Fibroblast of skin of scalp (primary cell): ENCODE measurements at regions not wholly inside any gene's neighbourhood (a gene's known extent, or its start where the extent isn't known, plus 50 kb on each side); places are given as distances from the start of the nearest gene placed in this dataset.
"Not testable (repeated sequence)": the region's sequence is repeated elsewhere in the genome, so short reads cannot be mapped to it uniquely, and the experiment has no call there.

ENCODE experiments used
- DNase-seq: peaks from one replicate; pipeline ENCODE4 v3.0.0-alpha.2; 2013

DNA sequence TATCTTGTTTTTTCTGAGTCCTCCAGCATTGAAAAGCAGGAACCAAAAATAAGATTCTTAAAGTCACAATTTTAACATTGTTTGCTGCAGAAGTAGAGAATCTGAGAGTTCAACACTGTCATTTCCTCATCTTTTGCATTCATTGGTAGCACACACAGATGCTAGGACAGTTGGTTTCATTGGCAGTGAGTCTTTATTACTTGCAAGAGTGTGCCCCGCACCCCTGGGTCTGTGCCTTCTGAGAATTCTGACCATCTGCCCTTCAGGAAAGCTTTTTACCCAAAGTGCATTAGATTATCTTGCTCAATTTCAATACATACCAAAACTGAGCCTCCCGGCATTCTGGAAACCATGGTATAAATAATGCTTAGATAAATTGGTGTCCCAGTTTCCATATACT lies 247.7 kb upstream of the SLITRK1 start:
- no peak for DNase-seq

GRCh38 chr13:84127597-84128128 lies 245.4 kb upstream of the SLITRK1 start:
- no peak for DNase-seq

DNA sequence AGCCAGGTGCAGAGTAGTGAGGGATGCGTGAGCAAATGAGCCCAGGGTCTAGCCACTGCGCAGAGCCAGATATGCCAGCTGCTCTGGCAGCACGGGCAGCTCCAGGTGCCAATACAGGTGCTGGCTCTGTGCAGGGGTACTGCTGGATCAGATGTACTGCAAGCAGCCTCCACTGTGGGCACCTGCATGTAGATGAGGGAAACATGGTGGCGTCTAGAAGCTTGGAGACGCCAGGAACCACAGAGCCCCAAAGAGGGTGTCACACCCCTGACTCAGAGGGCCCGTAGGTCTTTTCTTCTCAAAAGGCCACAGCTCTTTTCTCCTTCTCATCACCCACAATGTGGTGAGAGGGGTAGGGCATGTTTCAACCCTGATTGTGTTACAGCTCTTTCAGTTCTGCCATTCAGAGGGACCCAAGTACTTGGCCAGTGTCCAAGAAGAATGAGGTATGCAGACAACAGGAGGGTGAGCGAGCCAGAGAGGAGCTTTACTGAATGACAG lies 244.4 kb upstream of the SLITRK1 start:
- DNase-seq: peak; percentile 5

DNA sequence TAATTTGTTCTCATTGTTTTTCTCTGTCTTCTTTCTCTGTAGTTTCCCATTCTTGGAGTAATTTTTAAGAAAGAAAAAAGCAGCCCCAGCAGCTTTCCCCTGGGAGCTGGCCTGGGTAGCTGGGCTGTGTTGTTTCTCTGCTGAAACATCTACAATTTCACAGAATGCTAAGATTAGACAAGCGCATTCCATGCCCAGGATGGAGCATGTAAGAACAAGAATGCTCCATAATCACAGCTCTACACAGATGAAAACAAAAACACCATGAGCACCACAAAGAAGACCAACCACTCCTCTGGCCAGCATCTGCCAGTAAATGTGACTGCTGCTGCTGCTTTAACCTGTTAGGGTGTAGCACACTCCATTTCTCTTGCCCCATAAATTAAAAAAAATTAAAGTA lies 239.2 kb upstream of the SLITRK1 start:
- DNase-seq: peak; percentile 62

- peak; percentile 10 for DNase-seq
Measured at GRCh38 chr13:84118839-84119409, 236.7 kb upstream of the SLITRK1 start.

DNA sequence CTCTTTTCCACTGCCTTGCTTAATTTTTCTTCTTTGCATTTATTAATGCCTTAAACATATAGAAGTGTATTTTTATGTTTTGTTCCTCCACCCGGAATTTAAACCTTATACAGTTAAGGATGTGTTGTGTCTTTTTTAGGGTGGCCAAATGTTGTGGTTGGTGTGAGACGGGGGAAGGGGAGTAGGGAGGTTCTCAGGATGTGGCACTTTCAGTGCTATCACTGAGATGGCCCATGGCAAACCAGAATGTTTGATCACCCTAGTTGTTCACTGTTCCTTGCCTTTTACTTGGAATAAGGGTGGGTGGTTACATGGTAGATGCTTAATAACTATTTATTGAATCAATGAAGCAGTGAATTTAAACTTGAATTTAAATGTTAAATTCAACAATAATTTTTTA lies 216.0 kb upstream of the SLITRK1 start:
- DNase-seq: no peak

- DNase-seq: no peak
Measured at GRCh38 chr13:84097148-84097547, 214.9 kb upstream of the SLITRK1 start.

GRCh38 chr13:84096216-84096615 lies 213.9 kb upstream of the SLITRK1 start:
- DNase-seq: peak; percentile 4

GRCh38 chr13:84088996-84089395 lies 206.7 kb upstream of the SLITRK1 start:
- no peak for DNase-seq

- no peak for DNase-seq
Measured at GRCh38 chr13:84086847-84087162, 204.5 kb upstream of the SLITRK1 start.

DNA sequence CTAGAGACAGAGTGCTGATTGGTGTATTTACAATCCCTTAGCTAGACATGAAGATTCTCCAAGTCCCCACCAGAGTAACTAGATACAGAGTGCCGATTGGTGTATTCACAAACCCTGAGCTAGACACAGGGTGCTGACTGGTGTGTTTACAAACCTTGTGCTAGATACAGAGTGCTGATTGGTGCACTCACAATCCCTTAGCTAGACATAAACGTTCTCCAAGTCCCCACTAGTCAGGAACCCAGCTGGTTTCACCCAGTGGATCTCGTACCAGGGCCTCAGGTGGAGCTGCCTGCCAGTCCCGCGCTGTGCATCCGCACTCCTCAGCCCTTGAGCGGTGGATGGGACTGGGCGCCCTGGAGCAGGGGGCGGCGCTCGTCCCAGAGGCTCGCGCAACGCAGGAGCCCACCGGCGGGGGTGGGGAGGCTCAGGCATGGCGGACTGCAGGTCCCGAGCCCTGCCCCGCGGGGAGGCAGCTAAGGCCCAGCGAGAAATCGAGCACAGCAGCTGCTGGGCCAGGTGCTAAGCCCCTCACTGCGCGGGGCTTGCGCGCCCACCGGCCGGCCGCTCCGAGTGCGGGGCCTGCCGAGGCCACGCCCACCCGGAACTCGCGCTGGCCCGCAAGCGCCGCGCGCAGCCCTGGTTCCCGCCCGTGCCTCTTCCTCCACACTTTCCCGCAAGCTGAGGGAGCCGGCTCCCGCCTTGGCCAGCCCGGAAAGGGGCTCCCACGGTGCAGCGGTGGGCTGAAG lies 204.0 kb upstream of the SLITRK1 start:
- DNase-seq: not testable (repeated sequence)

DNA sequence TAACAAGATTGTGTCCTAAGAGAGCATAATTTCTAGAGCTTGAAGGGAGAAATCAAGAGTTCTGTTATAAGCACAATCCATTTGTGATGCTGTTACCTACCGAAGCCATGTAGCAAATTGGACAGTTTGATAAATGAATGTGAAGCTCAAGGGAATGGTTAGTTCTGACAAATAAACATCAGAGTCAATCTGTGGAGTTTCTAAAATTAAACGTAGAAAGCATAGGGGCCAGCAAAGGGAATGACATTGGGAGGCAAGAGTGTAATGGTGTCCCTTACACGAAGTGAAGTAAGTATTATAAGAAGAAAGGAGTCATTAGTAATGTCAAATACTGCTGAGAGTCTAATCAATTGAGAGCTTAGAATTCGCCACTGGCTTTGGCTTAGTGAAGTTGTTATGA lies 200.2 kb upstream of the SLITRK1 start:
- no peak for DNase-seq

DNA sequence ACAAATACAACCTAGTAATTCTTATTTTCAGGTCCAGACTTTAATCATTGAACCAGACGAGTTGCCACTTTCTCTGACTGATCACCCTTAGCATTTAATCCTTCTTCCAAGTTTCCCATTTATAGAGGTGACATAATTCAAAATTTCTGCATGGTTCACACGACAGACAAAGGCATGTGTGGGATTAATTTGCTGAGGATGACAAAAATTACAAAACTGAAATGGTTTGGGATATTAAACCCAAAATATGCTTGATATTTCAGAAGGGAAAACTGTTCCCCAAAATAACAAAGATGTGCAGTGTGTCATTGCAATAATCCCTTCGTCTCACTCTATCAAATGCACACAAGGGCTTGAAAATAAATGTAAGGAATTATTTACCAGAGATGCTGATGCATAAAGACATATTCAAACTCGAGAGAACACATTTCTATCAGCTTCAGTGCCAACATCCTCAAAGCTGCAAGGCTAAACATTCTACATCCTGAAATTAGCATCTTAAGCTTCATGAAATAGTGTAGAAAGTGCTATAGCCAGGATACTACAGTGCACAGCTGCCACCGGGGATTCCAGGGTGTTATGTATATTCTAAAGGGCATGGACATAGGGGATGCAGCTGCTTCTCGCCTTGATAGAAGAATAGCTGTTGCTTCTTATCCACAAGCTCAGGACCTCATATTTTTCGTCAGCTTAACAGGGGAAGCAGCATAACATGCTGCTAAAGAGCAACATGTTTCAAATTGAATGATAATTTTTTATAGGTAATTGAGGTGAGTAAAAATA lies 198.7 kb upstream of the SLITRK1 start:
- DNase-seq: no peak

DNA sequence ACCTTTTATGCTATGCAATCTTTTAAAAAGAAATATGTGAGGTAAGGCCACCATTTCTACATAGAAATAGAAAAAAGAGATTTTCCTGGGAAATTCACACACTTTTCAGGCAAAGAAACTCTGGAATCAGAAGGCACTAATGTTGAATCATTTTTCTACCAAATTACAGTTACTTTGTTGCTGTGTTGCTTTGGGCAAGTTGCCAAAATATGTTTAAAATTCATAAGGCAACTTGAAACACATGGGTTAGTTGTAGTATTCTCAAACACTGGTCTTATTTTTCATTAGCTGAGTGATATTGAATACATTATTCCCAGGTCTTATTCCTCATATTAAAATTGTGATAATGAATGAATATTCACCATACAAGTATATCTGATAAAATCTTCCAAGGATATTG lies 195.0 kb upstream of the SLITRK1 start:
- peak; percentile 52 for DNase-seq

DNA sequence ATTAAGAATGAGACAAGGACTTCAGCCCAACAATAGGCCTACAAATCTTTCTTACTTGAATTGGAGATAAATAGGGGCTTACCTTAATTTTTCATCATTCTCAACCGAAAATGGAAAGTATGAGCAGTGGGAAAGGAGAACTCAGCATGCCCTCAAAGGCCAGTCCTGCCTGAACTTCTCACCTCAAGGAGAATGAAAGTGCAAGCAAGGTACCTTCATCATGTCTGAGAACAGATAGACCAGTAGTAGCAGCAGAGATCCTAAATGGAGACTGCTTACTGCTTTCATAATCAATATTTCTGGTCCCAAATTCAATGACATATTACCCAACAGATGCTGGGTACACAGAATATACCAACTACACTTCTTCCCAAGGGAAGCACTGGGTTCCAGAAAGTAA lies 194.0 kb upstream of the SLITRK1 start:
- DNase-seq: no peak

GRCh38 chr13:84050536-84050935 lies 168.3 kb upstream of the SLITRK1 start:
- DNase-seq: no peak

DNA sequence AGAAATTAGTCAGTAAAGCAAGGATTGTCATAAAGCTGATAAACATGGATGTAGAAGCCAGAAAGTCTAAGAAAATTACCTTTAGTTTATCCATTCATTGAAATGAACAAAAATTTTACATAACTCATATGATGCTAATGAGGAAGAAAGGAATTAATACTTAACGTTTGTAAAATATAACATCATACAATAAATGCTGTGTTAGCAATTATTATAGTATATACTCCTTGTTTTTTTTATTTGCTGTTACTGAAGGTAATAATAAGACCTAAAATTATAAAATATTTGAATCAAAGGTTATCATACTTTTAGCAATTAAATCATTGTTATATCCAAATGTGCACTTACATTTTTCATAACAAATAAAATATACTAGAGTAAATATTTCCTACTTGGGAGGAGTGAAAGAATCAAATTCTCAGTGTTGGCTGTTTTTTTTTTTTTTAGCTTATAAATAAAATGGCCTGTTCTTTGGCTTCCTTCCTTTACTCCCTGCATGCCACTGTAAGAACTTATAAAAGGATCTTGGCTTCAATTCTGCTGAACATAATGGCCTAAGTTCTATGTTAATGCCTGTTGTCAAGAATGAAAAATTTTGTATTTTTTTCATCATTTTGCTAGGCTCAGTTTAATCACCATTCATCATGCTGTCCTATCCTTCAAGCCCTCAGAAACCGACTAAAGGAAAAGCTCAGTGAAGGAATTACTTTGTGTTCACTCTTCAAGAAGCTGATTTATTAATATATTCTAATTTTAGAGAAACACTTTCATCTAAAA lies 167.4 kb upstream of the SLITRK1 start:
- no peak for DNase-seq

GRCh38 chr13:84044805-84045204 lies 162.5 kb upstream of the SLITRK1 start:
- DNase-seq: no peak

DNA sequence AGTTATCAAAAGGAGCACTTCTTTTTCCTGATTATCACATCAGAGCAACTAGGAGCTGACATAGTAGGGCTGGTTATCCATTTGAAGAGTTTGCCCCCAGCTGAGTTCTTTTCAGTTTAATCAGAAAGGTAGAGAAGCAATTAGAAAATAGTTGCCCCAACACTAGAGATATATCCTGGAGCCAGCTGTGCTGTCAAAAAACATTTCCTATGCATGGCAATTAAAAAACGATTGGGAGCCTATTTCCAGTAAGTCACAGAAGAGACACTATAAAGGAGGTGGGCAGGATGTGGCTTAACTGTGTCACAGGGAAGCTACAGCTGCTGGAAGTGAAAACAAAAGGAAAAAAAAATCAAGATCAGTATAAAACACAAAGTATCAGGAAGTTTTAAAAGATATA lies 155.7 kb upstream of the SLITRK1 start:
- DNase-seq: no peak

DNA sequence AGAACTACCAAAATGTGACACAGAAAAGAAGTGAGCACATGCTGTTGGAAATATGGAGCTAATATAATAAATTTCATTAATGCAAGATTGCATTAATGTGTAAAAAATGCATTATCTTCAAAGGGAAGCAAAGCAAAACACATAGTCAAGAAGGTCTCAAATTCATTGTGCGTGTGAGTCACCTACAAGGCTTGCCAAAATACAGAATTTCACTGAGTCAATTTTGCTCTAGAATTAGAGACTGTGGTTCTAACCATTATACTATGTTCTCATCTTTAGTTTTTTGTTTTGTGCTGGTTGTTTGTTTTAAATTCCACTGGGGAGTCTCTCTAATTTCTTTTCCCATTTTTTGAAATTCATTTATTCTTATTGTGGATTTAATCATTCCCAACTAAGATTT lies 149.8 kb upstream of the SLITRK1 start:
- DNase-seq: no peak

- no peak for DNase-seq
Measured at GRCh38 chr13:84031120-84031519, 148.8 kb upstream of the SLITRK1 start.

DNA sequence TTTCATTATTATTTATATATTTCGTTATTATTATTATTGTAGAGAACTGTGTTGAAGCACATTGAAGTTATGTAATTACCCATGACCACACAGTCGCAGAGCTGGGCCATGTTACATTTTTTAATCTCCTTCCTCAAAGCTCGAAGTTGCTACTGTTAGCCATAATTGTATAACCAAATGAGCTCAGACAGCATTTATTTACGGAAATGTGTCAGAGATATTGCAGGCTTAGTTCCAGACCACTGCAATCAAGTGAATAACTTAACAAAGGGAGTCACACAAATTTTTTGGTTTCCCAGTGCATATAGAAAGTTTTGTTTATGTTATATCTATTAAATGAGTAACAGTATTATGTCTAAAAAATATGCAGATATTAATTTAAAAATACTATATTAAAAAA lies 147.1 kb upstream of the SLITRK1 start:
- no peak for DNase-seq

DNA sequence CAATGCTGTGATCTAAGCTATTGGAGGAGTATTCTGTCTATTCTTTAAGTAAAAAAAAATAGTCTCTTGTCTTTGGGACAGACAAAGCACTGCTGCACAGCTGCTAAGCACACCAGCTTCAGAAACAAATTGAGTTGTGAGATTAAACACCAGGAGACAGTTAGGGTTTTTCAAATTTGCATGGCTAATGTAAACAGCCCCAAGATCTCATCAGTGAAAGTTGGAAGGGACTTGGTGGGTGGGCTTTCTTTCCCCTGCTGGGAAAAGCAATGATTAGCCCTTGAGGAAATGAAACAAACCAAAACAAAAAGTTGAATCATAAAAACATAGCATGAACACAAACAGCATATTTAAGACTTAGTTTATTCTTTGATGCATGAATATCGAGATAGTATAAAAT lies 143.6 kb upstream of the SLITRK1 start:
- DNase-seq: no peak
